Fibroblast of skin of right quadriceps (primary cell): ENCODE measurements at regions not wholly inside any gene's neighbourhood (a gene's known extent, or its start where the extent isn't known, plus 50 kb on each side); places are given as distances from the start of the nearest gene placed in this dataset.
"Not testable (repeated sequence)": the region's sequence is repeated elsewhere in the genome, so short reads cannot be mapped to it uniquely, and the experiment has no call there.

ENCODE experiments used
- DNase-seq: peaks from one replicate; pipeline ENCODE4 v3.0.0-alpha.2; 2013

DNA sequence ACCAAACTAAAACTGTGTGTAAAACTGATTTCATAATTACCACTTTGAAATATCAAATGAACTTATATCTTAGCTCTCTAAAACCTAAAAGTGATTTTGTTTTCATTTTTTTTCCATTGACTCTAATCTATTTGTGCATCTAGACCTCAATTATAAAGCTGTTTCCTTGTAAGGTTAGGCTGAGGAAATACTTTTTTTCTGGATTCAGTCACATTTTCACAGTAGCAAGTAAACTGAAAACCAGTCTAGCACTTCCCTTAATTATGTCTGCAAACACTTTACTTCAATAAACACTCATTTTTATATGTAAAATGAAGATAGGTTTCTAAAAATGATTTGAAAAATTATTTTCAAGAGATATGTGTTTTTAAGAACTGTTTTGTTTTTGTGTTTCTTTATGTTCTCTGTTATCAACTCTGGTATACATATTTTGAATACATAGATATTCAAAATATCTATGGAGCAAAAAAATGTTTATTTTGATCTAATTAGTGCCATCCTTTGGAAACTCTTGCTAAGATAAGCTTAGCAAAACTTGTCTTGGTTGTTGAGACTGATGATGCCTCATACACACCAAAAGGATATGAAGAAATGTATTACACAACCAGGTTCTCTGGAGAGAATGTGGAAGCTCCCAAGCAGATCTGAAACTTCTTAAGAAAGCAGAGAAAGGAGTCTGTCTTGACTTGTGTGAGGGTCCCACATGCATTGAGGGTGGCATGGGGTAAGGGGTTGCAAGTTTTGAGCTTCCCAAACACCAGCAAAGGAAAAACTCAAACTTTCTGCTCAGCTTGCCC lies 1887.4 kb downstream of the PCDH9 start:
- DNase-seq = no peak

DNA sequence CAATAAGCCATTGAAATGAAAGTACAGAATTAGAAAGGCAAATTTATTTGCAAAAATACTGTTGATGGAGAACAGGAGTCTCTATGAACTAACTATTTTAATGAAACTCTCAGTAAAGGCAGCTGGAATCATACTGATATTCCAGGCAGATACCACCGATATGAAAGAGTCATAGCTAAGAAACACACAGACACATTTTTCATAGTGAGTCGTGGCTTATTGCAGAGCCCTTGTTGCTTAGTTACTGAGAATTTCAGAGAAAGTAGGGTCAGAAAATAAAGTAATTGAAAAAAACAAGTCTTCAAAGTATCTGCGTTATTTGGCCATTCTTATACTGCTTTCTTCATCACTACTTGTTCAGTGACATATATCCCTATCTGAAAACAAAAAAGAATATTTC lies 1890.9 kb downstream of the PCDH9 start:
- peak; percentile 58 for DNase-seq

DNA sequence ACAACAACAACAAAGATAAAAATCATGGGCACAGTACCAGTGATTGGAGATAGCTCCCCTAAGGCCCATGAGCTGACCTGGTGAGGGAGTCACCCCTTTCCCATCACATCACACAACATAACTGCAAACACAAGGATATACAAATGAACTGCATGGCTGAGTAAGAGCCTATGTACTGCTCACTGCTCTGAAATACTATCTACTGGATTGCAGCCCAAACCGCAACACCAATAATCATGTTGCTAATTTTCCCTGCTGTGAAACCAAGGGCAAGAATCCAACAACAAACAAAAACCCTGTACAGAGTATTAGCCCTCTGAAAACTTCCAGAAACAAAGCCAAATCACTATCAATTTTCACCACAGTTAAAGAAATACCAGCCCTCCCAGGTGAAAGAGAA lies 1893.2 kb downstream of the PCDH9 start:
- DNase-seq = peak; percentile 78

GRCh38 chr13:65336087-65336749 lies 1893.9 kb downstream of the PCDH9 start:
- no peak for DNase-seq

DNA sequence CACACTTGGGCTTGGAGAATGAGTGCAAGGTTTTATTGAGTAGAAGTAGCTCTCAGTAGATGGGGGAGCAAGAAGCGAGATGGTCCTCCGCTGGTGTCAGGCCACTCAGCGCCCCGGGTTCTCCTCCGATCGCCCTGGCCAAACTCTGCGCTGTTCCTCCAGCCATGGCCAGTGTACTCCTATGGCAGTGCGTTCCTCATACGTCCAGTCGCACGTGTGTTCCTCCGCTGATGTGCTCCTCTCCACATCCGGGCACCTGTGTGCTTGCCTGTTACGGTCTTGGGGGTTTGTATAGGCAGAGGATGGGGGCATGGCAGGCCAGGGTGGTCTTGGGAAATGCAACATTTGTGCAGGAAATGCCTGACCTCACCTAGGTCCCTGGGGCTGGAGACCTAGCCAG lies 1899.4 kb downstream of the PCDH9 start:
- DNase-seq = no peak

GRCh38 chr13:65330287-65330686 lies 1899.8 kb downstream of the PCDH9 start:
- DNase-seq = no peak

DNA sequence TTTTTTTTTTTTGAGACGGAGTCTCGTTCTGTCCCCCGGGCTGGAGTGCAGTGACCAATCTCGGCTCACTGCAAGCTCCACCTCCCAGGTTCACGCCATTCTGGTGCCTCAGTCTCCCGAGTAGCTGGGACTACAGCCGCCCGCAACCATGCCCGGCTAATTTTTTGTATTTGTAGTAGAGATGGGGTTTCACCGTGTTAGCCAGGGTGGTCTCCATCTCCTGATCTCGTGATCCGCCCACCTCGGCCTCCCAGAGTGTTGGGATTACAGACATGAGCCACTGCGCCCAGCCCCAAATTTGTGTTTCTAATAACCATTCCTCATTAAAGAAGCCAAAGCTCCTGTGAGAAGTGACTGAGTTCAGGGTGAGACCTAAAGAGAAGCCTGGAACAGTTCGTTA lies 1906.9 kb downstream of the PCDH9 start:
- DNase-seq = not testable (repeated sequence)

DNA sequence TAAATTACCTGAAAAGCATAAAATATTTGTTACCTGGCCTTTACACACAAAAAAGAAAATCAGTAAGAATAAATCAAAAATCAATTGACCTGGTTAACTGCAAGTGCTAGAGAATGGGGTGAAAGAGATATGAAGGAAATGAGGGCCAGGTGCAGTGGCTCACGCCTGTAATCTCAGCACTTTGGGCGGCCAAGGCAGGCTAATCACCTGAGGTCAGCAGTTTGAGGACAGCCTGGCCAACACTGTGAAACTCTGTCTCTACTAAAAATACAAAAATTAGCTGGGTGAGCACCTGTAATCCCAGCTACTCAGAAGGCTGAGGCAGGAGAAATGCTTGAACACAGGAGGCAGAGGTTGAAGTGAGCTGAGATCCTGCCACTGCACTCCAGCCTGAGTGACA lies 1908.7 kb downstream of the PCDH9 start:
- not testable (repeated sequence) for DNase-seq

- DNase-seq = no peak
Measured at GRCh38 chr13:65314008-65314407, 1916.1 kb downstream of the PCDH9 start.

DNA sequence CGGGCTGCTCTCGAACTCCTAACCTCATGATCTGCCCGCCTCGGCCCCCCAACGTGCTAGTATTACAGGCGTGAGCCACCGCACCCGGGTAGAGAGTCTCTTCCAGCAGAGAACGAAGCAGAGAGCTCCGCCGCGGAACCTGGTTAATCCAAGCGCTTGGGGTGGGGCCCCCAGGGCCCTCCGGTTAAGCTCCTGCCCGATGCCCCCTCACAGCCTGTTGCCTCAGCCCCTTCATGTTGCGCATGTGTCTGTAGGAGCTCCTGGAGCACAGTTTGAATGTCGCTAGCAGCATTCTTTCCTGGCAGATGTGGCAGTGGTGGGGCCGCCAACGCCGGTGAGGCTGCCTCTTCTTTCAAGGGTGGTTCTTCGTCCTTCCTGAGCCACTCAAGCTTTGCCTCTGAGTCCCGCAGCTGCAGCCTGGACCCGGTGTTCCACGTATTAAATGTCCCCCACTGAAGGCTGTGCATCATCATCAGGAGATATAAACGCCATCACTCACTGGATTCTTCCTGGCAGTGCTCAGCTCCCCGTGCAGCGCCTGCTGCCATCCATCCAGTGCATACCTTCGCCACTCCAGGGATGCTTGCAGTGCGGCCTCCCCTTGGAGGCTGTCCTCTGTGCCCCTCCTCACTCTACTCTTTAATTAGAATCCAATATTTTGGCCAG lies 1919.3 kb downstream of the PCDH9 start:
- no peak for DNase-seq

- no peak for DNase-seq
Measured at GRCh38 chr13:65309906-65310305, 1920.2 kb downstream of the PCDH9 start.

DNA sequence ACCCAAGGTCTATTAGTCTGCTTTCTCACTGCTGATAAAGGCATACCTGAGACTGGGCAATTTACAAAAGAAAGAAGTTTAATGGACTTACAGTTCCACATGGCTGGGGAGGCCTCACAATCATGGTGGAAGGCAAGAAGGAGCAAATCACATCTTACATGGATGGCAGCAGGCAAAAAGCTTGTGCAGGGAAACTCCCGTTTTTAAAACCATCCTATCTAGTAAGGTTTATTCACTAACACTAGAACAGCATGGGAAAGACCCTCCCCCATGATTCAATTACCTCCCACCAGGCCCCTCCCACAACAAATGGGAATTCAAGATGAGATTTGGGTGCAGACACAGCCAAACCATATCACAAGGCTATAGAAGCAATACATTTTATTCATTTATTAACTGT lies 1921.4 kb downstream of the PCDH9 start:
- not testable (repeated sequence) for DNase-seq

DNA sequence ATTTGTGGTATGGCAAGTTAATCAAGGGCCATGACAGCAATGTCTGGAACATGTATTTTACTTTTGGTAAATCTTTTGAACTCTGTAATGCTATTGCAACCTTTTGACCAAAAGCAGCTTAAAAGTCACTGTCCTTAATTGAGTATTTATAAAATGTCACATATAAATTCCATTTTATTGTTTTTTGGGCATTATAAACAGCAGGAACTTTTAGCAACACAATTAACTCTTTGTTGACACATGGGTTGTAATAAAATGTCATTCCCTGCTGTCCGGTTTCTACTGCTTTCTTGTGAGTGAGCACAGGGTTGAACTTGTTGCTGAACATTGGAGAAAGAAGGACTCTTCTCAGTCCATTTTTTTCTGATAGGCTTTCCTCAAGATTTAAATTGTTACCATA lies 1923.1 kb downstream of the PCDH9 start:
- no peak for DNase-seq

DNA sequence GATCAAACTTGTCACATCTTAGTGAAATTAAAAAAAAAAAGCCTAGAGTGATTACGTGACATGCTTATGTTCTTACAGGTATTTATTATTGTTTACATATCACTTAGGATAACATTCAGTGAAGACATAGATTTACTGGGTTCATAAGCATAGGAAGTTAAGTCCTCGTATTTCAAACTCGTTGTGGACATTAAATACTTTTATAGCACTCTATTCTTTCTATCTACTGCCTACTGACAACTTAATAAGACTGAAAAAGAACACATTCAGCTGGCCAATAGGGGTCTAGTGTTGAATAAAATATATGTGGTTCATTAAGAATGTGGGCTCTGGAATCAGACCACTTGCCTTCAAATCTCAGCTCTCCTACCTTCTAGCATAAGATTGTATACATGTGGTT lies 1927.4 kb downstream of the PCDH9 start:
- no peak for DNase-seq

DNA sequence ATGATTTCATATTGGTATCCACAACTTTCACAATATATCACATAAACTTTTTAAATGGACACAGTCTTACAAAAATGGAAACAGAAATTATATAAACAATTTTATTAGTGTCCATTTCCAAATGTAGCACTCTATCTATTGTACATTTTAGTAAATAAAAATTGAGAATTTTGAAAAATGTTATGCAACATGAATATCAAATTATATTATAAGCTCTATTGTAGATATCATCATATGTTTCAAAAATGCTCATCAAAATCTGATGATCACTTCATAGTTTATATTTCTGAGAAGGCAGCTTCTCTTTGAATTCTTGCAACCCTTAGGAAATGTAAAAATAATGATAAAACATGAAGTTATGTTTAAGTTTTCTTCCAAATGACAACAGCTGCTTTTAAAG lies 1928.6 kb downstream of the PCDH9 start:
- no peak for DNase-seq

DNA sequence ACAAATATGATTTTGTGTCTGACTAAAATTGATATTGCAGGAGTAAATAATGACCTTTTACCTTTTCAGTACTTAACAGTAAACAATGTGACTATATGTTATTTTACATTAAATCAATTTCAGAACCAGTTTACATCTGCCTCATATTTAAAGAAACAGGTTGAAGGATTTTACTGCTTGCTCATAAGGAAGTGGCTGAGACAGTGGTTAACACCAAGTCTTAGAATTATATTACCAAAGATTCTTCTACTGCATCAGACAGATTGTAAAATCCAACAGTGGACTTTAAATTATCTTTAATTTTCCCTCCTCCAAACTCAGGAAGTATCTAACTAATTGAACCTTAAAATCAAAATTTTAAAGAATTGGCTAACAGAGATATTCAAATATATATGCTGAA lies 1929.9 kb downstream of the PCDH9 start:
- DNase-seq = no peak

DNA sequence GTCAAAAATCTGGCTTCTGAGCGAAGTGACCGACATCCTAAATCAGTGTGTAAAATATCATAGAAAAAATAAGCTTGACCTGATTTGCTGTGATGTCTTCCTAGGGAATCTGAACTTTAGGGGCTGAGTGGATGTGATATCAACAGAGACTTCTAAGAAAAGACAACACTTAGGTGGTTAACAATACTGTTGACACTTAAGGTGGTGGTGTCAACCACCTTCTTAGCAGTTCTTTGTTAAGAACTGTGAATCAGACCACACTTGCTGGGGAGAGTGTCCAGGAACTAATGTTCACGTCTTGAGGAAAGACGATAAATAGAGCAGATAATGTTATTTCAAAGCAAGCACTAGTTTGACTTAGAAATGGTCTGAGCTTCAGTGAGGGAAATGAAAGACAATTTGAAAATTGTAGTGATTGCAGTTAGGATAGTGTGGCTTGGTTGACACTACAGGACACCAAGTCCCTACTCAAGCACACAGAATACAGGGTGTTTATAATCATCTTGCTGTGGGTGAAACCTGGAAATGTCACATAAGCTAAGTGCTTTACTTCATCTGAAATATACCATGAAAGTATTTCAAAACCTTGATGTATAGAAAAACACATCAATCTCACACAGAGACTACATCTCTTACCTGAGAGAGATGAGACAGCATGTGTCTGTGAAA lies 1936.5 kb downstream of the PCDH9 start:
- DNase-seq = no peak

- peak; percentile 85 for DNase-seq
Measured at GRCh38 chr13:65292488-65292901, 1937.6 kb downstream of the PCDH9 start.

DNA sequence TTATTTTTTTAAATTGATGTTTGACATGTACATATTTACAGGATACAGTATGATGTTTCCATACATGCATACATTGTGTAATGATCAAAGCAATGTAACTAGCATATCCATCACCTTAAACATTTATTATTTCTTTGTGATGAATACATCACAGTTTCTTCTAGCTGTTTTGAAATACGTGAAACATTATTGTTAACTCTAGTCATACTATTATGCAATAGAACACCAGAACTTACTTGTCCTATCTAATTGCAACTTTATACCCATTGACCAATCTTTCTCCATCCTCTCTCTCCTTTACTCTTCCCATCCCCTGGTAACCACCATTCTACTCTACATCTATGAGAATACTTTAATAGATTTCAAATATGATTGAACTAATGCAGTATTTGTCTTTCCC lies 1942.7 kb downstream of the PCDH9 start:
- no peak for DNase-seq

DNA sequence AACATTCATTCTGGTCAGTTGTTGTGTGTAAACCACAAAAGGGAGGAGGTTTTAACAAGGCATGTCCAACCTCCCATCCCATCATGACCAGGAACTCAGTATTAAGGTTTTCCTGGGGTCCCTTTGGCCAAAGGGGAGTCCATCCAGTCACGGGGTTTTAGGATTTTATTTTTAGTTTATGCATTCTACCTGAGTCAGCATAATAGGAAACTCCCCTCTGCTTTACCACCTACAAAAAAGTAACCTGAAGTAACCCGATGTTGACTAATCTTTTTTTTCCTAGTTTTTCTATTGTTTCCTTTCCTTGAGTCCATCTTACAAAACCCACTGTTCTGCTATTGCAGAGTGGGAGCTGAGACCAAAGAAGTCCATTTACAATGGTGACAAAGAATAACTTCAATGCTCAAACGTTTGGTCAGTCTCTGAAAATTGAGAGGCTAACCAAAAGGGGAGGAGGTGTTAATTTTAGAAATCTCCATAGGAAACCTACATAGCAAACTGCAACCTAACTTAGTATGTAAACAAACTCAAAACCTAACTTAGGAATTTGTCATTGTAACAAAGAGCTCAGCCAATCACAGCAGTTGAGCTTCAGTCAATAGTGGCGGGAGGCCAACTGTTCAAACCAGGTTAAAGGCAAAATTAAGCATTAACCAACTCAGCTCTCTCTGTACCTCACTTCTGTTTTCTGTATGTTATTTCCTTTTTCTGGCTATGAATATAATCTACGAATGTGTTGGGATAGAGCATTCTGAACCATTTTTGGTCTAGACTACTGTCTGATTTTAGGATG lies 1954.1 kb downstream of the PCDH9 start:
- no peak for DNase-seq

DNA sequence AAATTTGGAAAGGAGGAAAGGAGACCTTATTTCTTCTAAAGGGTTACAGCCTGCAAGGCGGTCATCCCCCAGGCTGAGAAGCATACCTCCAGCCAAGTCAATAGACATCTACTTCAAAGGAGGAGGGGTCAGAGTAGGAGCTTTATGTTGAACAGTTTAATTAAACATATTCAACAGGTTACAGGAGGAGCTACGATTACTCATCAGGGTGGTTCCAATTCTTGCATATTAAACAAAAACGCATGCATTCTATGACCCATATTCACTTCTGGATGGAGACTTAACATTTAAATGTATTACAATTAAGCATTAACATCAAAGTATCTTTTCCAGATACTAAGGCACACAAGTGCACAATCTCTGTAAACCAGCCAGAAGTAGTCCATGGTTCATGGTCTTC lies 1955.0 kb downstream of the PCDH9 start:
- no peak for DNase-seq

DNA sequence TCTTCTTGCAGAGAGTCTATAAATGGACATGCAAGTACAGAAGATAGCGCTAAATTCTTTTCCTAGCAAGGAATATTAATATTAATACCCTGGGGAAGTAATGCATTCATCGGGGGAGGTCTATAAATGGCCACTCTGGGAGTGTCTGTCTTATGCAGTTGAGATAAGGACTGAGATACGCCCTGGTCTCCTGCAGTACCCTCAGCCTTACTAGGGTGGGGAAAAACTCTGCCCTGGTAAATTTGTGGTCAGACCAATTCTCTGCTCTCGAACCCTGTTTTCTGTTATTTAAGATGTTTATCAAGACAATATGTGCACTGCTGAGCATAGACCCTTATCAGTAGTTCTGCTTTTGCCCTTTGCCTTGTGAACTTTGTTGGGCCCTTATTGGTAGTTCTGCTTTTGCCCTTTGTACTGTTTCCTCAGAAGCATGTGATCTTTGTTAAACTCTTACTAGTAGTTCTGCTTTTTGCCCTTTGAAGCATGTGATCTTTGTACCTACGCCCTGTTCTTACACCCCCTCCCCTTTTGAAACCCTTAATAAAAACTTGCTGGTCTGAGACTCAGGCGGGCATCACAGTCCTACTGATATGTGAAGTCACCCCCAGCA lies 1956.2 kb downstream of the PCDH9 start:
- not testable (repeated sequence) for DNase-seq
